Choroid plexus epithelial cell (primary cell): ENCODE measurements at regions not wholly inside any gene's neighbourhood (a gene's known extent, or its start where the extent isn't known, plus 50 kb on each side); places are given as distances from the start of the nearest gene placed in this dataset.

Experiments
- DNase-seq: peaks from one replicate; pipeline ENCODE4 v3.0.0-alpha.2; 2010; ENCODE audit warnings: low read depth
- H3K4me3 ChIP-seq: 2 replicates; pipeline ENCODE4 v1.5.1; 2011; ENCODE audit warnings: low read depth, mild to moderate bottlenecking, control low read depth, low read length, moderate library complexity
- TF ChIP-seq, protein P1 (sequence below): conservative IDR thresholded peaks from 2 replicates; pipeline ENCODE4 v1.5.1; 2011; ENCODE audit warnings: low read depth, mild to moderate bottlenecking, control low read depth, inconsistent platforms, low read length, moderate library complexity

GRCh38 chr12:126791122-126791521, 1475.8 kb upstream of the TMEM132C start:
- TF ChIP-seq, protein P1, sequence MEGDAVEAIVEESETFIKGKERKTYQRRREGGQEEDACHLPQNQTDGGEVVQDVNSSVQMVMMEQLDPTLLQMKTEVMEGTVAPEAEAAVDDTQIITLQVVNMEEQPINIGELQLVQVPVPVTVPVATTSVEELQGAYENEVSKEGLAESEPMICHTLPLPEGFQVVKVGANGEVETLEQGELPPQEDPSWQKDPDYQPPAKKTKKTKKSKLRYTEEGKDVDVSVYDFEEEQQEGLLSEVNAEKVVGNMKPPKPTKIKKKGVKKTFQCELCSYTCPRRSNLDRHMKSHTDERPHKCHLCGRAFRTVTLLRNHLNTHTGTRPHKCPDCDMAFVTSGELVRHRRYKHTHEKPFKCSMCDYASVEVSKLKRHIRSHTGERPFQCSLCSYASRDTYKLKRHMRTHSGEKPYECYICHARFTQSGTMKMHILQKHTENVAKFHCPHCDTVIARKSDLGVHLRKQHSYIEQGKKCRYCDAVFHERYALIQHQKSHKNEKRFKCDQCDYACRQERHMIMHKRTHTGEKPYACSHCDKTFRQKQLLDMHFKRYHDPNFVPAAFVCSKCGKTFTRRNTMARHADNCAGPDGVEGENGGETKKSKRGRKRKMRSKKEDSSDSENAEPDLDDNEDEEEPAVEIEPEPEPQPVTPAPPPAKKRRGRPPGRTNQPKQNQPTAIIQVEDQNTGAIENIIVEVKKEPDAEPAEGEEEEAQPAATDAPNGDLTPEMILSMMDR = no peak
- no peak overlapping the region for H3K4me3 ChIP-seq
- no peak for DNase-seq

DNA sequence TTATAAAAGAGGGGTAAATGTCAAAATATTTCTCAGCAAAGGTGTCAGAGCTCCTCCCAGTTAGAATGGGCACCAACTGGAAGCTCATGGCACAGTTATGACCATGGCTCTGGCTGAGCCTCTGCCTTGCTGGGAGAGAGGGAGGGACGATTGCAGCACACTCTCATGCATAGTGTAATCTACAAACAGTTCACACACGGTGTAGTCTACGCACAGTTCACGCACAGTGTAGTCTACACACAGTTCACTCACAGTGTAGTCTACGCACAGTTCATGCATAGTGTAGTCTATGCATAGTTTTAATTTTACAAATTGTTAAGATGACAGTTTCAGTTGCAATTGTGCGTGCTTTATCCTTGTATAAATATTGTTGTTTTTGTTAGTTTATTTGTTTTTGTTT, 1474.6 kb upstream of the TMEM132C start:
- TF ChIP-seq, protein P1 = no peak
- no peak overlapping the region for H3K4me3 ChIP-seq

DNA sequence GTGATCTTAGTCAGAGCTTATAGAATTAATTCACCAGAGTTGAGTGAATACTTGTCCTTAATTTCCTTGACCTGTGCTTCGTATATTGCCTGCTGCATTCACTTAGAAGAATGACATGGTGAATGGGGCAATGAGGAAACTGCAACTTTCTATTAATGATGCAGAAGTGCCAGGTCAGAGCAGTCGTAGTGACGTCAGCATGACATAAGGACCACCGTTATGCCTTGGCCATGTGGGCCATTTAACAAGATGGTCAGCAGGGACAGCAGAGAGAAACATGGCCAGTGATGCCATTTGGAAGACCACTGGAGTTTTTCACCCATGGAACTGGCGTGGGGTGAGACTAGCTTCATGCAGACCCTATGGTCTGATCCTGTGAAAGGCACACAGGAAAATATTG, 1469.4 kb upstream of the TMEM132C start:
- DNase-seq = no peak
- TF ChIP-seq, protein P1 = no peak
- no peak overlapping the region for H3K4me3 ChIP-seq

More for the DNA sequence above, 1474.6 kb upstream of the TMEM132C start:
- DNase-seq = no peak

GRCh38 chr12:126798449-126798848, 1468.5 kb upstream of the TMEM132C start:
- no peak for DNase-seq
- H3K4me3 ChIP-seq = no peak overlapping the region
- TF ChIP-seq, protein P1 = no peak

GRCh38 chr12:126807312-126807865, 1459.6 kb upstream of the TMEM132C start:
- TF ChIP-seq, protein P1 = no peak
- H3K4me3 ChIP-seq = no peak overlapping the region
- no peak for DNase-seq

- TF ChIP-seq, protein P1 = no peak
- DNase-seq = no peak
- no peak overlapping the region for H3K4me3 ChIP-seq
Observed at GRCh38 chr12:126811391-126811790, 1455.6 kb upstream of the TMEM132C start.

- DNase-seq = no peak
- TF ChIP-seq, protein P1 = no peak
- H3K4me3 ChIP-seq = no peak overlapping the region
Observed at GRCh38 chr12:126819554-126819953, 1447.4 kb upstream of the TMEM132C start.
